ENCODE measurements at regions not wholly inside any gene's neighbourhood (a gene's known extent, or its start where the extent isn't known, plus 50 kb on each side); places are given as distances from the start of the nearest gene placed in this dataset.

GRCh38 chr14:61221906-61222305, 59.2 kb downstream of the TMEM30B start:
- no peak for TF ChIP-seq FOXP2 (optimal IDR thresholded peaks at IDR 0.05; ENCODE audit: borderline replicate concordance, extremely low read depth, extremely low read length, insufficient read depth)
- no peak for TF ChIP-seq SIN3A (IDR thresholded peaks at IDR 0.05; ENCODE audit: borderline replicate concordance, insufficient read depth, low read length)
- no peak for TF ChIP-seq POLR2AphosphoS5 (IDR thresholded peaks at IDR 0.05; ENCODE audit: low read depth, low read length)
- TF ChIP-seq, protein P1, sequence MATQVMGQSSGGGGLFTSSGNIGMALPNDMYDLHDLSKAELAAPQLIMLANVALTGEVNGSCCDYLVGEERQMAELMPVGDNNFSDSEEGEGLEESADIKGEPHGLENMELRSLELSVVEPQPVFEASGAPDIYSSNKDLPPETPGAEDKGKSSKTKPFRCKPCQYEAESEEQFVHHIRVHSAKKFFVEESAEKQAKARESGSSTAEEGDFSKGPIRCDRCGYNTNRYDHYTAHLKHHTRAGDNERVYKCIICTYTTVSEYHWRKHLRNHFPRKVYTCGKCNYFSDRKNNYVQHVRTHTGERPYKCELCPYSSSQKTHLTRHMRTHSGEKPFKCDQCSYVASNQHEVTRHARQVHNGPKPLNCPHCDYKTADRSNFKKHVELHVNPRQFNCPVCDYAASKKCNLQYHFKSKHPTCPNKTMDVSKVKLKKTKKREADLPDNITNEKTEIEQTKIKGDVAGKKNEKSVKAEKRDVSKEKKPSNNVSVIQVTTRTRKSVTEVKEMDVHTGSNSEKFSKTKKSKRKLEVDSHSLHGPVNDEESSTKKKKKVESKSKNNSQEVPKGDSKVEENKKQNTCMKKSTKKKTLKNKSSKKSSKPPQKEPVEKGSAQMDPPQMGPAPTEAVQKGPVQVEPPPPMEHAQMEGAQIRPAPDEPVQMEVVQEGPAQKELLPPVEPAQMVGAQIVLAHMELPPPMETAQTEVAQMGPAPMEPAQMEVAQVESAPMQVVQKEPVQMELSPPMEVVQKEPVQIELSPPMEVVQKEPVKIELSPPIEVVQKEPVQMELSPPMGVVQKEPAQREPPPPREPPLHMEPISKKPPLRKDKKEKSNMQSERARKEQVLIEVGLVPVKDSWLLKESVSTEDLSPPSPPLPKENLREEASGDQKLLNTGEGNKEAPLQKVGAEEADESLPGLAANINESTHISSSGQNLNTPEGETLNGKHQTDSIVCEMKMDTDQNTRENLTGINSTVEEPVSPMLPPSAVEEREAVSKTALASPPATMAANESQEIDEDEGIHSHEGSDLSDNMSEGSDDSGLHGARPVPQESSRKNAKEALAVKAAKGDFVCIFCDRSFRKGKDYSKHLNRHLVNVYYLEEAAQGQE (IDR thresholded peaks at IDR 0.05; ENCODE audit: insufficient read depth in 1 of 2, low read depth in 2 of 2, low read length in 2 of 2), result no peak
- TF ChIP-seq TAF1 (IDR thresholded peaks at IDR 0.05; ENCODE audit: borderline replicate concordance, insufficient read depth, low read length), result no peak

GRCh38 chr14:61219673-61220072, 61.5 kb downstream of the TMEM30B start:
- TF ChIP-seq SIN3A (IDR thresholded peaks at IDR 0.05; ENCODE audit: borderline replicate concordance, insufficient read depth, low read length), result no peak
- TF ChIP-seq TAF1 (IDR thresholded peaks at IDR 0.05; ENCODE audit: borderline replicate concordance, insufficient read depth, low read length), result no peak
- no peak for TF ChIP-seq FOXP2 (optimal IDR thresholded peaks at IDR 0.05; ENCODE audit: borderline replicate concordance, extremely low read depth, extremely low read length, insufficient read depth)
- no peak for TF ChIP-seq POLR2AphosphoS5 (IDR thresholded peaks at IDR 0.05; ENCODE audit: low read depth, low read length)
- TF ChIP-seq, protein P1 (IDR thresholded peaks at IDR 0.05; ENCODE audit: insufficient read depth in 1 of 2, low read depth in 2 of 2, low read length in 2 of 2), result no peak

GRCh38 chr14:61219256-61219655, 61.9 kb downstream of the TMEM30B start:
- no peak for TF ChIP-seq TAF1 (IDR thresholded peaks at IDR 0.05; ENCODE audit: borderline replicate concordance, insufficient read depth, low read length)
- TF ChIP-seq POLR2AphosphoS5 (IDR thresholded peaks at IDR 0.05; ENCODE audit: low read depth, low read length), result no peak
- no peak for TF ChIP-seq SIN3A (IDR thresholded peaks at IDR 0.05; ENCODE audit: borderline replicate concordance, insufficient read depth, low read length)
- no peak for TF ChIP-seq FOXP2 (optimal IDR thresholded peaks at IDR 0.05; ENCODE audit: borderline replicate concordance, extremely low read depth, extremely low read length, insufficient read depth)
- TF ChIP-seq, protein P1 (IDR thresholded peaks at IDR 0.05; ENCODE audit: insufficient read depth in 1 of 2, low read depth in 2 of 2, low read length in 2 of 2), result no peak

GRCh38 chr14:61218767-61219166, 62.4 kb downstream of the TMEM30B start:
- TF ChIP-seq, protein P1 (IDR thresholded peaks at IDR 0.05; ENCODE audit: insufficient read depth in 1 of 2, low read depth in 2 of 2, low read length in 2 of 2), result no peak

- TF ChIP-seq TAF1 (IDR thresholded peaks at IDR 0.05; ENCODE audit: borderline replicate concordance, insufficient read depth, low read length) (no peak), SIN3A (IDR thresholded peaks at IDR 0.05; ENCODE audit: borderline replicate concordance, insufficient read depth, low read length) (no peak), POLR2AphosphoS5 (IDR thresholded peaks at IDR 0.05; ENCODE audit: low read depth, low read length) (no peak), FOXP2 (optimal IDR thresholded peaks at IDR 0.05; ENCODE audit: borderline replicate concordance, extremely low read depth, extremely low read length, insufficient read depth) (no peak)
- TF ChIP-seq, protein P1 (IDR thresholded peaks at IDR 0.05; ENCODE audit: insufficient read depth in 1 of 2, low read depth in 2 of 2, low read length in 2 of 2), result no peak
Observed at GRCh38 chr14:61218157-61218556, 63.0 kb downstream of the TMEM30B start.

Measured in PFSK-1 (cell line).